NCI-H526 (cell line): ENCODE measurements at regions not wholly inside any gene's neighbourhood (a gene's known extent, or its start where the extent isn't known, plus 50 kb on each side); places are given as distances from the start of the nearest gene placed in this dataset.
"Not testable (repeated sequence)": the region's sequence is repeated elsewhere in the genome, so short reads cannot be mapped to it uniquely, and the experiment has no call there.

Experiments
- DNase-seq, 2 experiments: peaks; one replicate each; lab custom pipeline; 2025; lab: John Stamatoyannopoulos, UW

DNA sequence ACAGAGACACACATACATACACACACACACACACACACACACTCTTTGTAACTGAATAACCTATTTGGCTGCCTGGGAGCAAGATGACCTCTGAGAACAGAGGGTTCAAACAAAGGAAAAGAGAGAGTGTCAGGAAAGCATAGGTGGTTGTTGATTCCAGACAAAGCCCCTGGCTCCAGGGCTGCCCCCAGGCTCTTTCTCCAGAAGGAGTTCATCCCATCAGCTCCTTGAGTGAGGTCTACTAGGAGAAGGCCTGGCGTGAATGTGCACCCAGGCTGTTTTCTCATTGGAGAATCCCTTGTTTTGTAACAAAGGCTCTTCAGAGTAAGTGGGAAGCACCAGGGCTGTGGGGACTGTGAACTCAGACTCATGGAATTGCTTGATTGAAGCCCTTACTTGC lies 151.9 kb downstream of the EMP1 start:
- no peak for DNase-seq

DNA sequence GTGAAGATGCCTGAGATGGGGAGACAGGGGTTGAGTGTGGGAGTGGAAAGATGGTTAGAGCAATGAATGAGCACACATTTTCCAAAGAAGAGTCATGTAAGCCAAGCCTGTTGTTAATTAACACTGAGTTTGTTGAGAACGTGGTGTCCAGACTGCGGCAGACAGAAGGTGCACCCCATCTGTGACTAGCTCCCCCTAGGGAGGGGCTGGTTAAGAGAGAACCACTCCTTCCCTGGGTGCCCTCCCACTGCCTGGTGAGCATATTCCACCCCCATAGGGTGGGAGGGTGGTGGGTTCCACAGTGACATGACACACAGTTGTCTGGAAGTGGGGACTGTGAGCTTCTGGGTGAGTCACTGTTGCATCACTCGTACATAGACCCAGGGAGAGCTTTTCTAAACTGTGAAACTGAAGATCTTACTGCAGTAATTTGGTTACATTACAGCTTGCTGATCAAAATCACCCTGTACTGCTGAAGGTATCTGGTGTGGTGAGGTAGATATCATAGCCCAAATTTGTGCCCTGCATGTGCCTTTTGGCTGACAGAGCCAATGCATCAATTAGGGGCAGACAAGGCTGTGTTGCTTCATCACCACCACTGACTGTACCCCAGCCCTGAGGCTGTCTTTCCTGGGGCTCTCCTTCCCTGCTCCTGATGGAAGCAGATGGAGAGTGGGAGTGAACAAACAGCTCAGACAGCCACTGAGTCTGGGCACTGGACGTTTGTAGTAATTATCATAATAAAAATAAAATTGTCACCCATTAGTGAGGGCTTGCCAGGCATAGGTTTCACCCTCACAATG lies 150.9 kb downstream of the EMP1 start:
- no peak for DNase-seq

DNA sequence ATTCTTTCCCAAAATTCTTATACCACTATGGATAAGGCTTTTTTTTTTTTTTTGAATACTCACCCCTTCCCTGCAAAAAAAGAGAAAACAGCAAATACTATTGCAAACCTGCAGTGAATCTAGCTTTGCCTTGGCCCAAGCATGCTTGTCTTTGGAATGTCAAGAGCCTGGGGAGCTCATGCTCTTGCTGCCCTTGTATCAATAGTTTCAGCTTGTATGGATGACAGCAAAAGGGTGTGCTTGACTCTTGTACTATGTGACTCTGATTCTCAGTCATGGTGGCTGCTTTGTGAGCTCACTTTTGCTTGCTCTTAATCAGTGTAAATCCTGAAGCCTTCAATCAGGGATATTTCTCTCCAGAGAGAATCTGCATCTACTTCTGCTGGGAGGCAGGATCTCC lies 149.2 kb downstream of the EMP1 start:
- no peak for DNase-seq

DNA sequence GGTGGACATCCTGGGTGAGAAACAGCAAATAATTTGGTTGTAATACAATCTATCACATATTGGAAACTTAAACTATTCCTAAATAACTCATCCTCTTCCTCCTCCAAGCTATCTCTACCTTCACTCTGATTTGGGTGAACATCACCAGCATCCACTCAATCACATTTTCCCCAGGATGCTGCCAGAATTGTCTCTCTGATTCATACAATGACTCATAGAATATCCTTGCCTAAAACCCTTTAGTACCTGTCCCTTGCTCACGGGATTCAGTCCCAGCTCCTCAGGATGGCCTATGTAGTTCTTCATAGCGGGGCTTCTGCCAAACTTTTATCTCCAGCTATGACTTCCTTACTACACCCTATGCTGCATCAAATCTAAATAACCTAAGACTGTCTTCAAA lies 146.8 kb downstream of the EMP1 start:
- no peak for DNase-seq

DNA sequence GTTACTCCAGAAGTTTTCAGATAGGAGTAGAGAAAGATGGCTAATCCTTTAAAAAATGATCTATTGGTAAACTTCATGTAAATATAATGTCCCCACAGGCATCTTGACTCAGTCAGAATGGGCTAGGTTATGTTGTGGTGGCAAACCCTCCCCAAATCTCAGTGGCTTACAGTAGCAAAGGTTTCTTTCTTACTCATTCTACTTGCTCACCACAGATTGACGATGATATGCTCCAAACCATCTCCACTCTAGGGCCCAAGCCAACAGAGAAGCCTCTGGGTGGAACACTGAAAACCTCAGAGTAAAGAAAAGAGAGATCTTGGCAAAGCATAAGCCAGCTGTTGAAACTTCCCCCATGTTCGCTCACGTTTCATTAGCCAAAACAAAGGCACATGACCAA lies 146.4 kb downstream of the EMP1 start:
- no peak for DNase-seq

DNA sequence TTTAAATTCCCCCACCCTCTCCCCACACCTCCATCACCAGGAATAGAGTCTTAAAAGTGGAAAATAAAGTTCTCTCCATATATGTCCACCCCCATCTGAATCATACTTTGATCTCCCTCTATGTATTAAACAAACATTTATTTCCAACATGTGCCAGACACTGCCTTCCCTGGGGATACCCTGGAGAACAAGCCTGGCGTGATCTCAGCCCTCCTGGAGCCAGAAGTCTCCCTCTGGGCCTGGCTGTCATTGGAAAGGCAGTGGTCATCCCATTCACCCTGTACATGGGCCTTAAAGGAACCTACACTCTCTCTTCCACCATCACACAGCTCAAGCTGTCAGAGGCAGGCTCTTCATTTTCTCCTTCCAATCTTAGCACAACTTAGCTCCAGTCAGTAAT lies 143.6 kb downstream of the EMP1 start:
- DNase-seq, result no peak

DNA sequence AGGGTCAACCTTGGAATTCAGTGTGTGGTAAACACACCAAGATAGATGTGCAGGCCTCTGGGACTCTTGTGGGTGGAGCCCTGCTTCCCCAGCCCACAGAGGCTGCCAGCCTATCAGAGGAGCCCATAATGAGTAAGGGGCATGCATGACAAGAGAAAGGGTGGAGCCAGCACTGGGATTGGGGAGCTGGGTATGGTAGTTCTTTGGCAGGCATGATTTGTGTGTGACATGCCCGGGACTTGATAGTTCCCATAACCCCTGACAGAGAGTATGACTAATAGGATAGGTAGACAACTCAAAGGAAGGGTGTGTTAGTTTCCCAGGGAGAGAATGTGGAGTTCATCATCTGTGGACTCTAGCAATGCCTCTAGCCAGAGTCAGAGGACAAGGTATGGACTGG lies 143.0 kb downstream of the EMP1 start:
- no peak for DNase-seq

DNA sequence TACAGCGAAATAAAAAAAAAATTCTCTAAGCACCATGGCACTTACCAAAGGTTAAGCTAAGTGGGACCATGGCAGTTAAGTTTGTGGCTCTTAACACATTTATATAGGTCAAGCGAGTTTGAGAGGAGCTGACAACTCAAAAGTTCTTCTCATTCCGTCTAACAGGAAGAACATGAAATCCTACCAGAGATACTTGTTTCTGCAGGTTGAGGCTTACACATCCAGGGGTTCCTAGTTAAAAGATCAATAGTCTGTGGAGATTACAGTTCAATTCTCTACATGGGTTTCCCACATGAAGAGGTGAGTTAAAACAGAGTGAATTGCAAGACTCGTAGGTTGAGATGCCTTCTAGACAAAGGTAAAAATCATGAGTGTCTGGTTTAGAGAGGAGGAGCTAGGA lies 142.6 kb downstream of the EMP1 start:
- DNase-seq, result no peak

DNA sequence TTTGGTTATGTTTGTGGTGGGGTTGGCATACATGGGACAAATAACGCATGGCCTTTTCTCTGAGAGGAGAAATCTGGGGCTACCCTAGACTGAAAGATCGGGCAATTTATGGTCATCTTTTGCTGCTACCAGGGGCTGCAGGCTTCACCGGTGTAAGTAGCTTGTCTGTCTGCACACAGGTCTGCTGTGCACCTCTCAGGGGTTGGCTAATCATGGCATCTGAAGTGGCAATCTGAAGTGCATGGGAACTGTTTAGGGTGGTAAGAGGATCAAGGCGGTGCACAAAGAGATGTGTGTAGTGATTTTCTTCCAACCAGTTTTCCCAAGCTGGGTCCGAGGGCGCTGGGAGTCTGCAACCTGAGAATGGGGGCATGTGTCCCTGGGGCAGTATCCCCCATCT lies 141.3 kb downstream of the EMP1 start:
- no peak for DNase-seq

DNA sequence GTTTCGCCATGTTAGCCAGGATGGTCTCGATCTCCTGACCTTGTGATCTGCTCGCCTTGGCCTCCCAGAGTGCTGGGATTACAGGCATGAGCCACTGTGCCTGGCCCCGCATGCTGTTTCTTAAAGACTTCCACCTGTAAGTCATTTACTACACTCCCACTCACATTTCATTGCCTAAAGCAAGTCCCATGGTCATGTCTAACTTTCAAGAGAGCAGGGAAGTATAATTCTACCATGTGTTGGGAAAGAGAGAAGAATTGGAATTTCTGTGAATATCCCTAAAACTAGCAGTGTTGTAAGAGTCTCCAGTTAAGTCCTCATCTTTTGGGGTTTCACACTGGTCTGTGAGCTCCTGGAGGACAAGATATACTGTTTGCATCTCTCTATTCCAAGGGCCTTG lies 139.7 kb downstream of the EMP1 start:
- DNase-seq, result no peak

DNA sequence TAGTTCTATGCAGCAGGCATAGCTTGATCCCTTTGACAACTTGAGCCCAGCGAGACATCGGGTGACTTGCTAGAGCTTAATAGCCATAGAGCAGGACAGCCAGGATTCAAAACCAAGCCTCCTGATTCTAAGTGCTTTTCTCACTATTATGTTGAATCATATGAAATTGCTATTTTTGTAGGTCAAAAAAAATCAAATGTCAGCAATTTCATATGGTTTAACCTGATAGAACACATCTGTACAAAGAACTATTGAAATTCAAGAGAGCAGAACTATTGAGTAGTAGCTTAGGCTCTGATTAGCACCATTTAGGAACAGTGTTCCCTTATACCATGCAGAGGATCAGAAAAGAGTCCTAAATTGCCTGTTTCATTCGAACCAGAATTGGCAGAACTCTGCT lies 132.0 kb downstream of the EMP1 start:
- DNase-seq, result no peak

DNA sequence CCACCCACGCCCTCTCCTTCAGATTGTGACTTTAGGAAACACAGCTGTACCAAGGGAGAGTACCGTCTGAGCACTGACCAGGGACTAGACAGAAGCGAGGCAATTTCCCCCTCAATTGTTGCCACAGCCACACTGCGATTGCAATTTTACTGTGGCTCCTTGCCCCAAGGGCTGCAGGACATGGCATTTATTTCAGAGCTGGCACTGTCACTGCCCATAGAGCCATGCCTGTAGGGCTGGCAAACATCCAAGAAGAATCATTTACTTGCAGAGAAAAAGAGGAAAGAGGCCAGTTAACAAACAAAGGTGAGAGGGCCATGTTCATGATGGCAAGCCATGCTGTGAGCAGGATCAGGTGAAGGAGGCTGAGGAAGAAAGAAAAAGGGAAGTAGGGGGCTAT lies 129.6 kb downstream of the EMP1 start:
- DNase-seq, result no peak

DNA sequence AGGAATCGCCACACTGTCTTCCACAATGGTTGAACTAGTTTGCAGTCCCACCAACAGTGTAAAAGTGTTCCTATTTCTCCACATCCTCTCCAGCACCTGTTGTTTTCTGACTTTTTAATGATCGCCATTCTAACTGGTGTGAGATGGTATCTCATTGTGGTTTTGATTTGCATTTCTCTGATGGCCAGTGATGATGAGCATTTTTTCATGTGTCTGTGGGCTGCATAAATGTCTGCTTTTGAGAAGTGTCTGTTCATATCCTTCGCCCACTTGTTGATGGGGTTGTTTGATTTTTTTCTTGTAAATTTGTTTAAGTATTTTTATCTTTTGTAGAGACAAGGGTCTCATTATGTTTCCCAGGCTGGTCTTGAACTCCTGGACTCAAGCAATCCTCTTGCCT lies 128.5 kb downstream of the EMP1 start:
- not testable (repeated sequence) for DNase-seq

DNA sequence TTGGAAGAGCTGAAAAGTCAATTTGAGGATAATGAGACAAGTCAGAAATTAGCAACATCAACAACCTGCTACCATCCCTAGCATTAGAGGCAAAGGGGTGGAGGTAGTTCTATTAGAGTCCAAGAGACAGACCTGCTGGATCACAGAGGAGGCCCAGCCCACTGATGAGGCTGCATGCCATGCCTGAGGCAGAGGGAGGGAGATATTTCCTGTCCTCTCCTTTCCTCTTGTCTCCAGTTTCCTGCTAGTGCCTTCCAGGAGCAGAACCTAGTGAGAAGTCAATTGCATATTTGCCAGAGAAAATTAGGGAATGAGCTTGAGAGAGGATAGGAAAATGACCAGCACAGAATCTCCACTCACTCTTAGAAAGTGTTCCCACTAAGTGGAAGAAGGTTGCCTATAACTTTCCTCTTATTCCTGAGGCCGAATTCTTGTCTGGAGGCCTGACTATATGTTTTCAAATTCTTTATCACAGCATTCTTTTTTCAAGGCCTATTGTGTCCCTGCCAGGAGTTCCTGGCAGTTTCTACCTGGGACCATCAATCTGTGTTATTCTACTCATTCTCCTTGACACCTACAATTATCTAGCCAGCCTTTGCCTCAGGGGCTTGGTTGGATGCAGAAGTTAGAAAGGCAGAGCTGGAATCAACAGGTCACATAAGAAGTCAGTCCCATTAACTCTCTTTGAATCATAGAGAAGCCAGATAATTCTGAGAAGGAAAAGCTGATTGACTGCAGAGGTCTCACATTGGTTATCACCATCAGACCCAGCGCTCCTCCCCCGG lies 121.9 kb downstream of the EMP1 start:
- DNase-seq, result no peak

DNA sequence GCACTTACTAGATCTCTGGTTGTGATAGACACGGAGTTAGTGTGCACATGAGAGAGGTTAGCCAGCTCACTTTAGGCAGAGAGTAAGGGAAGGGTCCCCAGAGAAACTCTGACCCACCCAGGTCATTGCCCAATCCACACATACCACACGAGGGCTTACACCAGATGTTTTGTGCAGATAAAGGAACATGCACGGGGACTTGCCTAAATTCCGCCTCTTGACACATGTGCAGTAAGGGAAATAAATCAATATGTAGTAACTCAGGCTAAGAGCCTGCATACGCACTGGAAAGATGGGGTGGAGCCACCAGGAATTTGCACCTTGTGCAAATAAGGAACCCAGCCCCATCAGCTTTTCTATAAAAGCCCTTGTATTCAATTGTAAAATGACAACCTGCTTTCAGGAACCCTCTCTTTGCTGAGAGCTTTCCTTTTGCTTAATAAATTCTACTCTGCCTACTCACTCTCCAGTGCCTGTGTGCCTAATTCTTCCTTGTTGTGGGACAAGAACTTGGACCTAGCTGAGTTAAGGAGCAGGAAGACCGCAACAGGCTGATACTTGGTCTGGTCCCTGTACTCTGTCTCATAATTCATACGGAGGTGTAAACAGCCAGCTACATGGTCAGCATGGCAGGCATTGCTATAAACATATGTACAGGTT lies 120.2 kb downstream of the EMP1 start:
- DNase-seq, result no peak

DNA sequence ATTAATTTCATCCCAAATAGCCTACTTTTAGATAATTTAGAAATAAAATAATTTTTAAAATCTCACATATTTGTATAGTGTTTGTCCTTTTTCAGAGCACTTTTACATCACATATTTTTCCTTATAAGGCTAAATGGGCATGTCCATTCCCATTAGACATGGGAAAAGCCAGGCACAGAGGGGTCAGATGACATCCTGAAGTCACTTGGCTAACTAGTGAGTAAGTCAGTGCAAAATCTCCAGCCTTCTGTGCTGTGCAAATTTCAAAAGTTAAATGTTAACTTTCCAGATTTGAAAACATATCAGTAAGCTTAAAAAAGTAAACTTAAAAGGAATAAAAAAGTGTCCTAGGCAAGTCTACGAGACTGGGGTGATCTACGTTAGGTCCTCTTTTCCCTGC lies 117.4 kb downstream of the EMP1 start:
- no peak for DNase-seq

DNA sequence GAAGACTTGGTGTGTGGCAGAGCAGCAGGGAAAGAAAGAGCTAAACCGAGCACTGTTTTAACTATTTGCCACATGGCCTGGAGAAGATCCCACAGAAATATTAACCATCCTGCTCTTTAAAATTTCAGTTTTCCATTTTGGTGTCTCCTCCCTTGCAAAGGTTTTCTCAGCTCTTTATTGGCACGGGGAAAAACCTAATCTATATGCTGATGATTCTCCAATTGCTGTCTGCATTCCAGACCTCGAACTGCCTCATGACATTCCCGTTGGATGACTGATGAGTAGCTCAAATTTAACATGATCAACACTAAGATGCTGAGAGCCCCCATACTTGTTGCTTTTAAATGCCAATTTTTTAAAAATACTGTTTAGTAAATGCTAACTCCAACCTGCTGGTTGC lies 115.0 kb downstream of the EMP1 start:
- no peak for DNase-seq

DNA sequence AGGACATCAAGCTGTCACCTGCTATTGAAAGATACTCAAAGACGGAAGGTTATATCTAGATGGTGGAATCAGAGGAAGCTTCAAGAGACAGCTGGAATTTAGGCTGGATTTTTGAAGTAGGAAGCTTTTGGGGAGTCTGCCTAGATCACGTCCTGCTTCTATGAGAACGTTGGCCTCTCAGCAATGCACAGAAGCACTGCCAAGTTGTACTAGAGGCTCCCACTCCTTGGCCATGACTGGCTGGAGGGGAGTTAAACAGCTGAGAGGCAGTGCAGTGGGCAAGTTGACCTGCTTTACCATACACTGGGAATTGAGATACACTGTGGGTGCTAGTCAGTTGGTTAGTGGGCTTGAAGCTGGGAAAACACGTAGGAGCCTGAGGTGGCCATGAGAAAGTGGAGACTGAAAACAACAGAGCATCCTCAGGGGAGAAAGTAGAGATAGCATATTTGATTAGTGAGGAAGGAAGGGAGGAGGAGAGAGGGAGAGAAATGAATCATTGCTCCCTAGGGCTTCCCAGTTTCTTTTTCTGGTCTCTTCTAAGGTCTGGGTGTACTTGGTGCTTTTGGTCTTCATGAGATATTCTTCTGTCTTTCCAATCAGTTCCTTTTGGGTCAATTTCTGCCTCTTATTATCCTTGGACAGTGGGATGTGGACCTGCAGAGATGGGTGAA lies 110.8 kb downstream of the EMP1 start:
- no peak for DNase-seq

DNA sequence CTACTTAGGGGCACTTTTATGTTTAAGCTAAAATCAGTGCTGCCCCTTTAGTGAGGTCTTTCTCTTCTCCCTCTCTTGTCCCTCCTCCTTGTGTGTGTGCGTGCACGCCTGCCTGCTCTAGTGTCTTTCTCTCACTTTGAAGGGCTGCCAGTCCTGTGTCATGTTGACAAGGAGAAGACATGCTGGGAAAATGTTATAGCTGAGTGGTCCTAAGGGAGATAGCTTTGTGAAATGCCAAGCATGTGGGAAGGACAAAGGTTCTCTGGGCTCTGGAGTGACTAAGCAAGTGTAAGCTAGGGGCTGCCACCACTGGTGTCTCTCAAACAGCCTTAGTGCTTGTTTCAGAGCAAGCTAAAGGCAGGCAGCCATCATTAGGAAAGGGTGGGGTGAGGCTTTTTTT lies 108.4 kb downstream of the EMP1 start:
- no peak for DNase-seq

DNA sequence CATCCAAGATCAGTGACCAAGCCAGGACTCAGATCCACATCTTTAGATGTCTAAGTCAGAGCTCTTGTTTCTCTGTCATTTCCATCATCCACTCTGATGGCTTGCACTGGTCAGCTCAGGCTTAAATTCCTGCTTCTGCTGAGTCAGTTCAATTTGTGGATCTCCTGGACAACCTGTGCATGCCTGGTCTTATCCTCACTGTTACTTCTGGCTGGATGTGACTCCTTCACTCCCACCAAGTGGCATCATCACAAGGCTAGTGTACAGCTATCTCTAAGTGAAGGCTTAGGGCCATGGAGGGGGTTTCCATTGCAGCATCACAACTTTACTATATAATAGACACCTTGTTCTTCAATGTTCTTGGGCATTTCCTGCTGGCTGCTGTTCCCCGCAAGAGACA lies 102.9 kb downstream of the EMP1 start:
- DNase-seq, result no peak

DNA sequence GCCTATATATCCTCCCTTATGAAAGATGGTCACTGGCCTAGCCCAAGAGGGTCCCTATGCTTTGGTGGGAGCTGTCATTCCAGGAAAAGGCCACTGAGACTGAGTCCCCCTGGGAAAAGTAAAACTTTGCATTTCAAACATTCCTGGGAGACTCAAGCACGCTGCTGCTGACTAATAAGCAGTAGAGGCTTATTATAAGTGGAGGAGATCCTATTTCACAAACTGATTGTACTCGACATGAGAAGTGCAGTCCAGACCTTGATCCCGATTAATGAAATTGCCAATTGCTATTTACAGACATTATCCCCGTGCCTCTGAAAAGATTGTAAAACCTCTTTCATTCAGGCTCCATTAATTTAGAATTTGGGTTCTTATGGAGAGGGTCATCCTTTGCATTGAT lies 96.6 kb downstream of the EMP1 start:
- DNase-seq, result peak in 1 of 2 experiments; percentile 27

DNA sequence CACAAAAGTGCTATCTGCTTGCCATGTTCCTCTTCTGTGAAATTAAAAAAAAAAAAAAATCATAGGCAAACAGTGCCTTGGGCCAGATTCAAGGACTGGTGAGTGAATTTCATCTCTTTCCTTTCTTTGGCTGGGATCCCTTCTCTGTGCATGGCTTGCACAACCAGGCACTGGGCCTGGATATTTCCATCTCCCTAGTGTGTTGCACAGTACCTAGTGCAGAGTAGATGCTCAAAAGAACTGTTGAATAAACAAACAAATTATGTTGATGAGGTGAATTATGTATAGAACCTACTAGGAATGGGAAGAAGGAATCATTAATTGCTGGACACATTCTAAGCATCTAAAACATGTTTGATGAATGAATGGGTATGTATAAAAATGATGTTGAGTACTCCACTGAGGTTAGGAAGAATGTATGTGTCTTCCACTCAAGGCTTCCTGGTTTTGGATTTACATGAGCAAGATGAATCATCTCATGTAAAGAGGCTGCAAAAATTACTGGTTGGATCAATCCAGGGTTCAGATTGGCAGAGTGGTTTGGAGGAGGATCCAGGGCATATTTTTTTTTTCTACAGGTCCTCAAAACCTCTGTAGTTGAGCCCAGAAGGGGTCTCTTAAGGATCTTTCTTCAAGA lies 93.2 kb downstream of the EMP1 start:
- DNase-seq, result no peak
